Right renal pelvis (tissue), 4 donors: ENCODE measurements at regions not wholly inside any gene's neighbourhood (a gene's known extent, or its start where the extent isn't known, plus 50 kb on each side); places are given as distances from the start of the nearest gene placed in this dataset.

Experiments used
- DNase-seq, 4 donors: peaks; one replicate each; pipeline ENCODE4 v3.0.0-alpha.2; 2013; ENCODE audit warnings: low read depth in 4 of 4, low spot score in 3 of 4, missing footprints in 1 of 4

DNA sequence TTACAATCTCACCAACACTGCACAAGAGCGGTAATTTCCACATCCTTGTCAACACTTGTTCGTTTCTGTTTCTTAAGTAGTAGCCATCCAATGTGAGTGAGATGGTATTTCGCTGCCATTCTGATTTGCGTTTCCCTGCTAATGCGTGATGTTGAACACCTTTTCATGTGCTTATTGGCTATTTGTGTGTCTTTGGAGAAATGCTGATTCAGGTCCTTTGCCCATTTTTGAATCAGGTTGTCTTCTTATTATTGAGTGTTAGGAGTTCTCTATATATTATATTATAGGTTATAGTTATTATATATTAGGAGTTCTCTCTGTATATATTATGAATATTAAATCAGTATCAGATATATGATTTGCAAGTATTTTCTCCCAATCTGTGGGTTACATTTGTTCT lies 59.9 kb upstream of the IRX4 start:
- DNase-seq: no peak

GRCh38 chr5:1942158-1942557 lies 59.4 kb upstream of the IRX4 start:
- DNase-seq: no peak

DNA sequence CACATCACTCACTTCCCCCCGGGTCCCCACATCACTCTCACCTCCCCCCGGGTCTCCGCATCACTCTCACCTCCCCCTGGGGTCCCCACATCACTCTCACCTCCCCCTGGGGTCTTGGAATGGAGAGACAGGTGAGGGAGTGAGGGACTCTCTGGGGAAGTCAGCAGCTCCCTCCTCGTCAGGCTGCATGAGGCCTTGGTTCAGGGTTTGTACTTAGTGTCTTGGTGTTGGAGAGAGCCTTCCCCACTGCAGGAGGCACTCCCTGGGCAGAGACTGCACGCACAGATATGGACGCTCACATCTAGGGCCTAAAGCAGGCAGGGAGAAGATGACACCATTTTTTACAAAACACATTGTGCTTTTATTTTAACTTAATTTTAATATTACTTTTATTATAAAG lies 56.5 kb upstream of the IRX4 start:
- no peak for DNase-seq

GRCh38 chr5:1938310-1939000 lies 55.7 kb upstream of the IRX4 start:
- no peak for DNase-seq

DNA sequence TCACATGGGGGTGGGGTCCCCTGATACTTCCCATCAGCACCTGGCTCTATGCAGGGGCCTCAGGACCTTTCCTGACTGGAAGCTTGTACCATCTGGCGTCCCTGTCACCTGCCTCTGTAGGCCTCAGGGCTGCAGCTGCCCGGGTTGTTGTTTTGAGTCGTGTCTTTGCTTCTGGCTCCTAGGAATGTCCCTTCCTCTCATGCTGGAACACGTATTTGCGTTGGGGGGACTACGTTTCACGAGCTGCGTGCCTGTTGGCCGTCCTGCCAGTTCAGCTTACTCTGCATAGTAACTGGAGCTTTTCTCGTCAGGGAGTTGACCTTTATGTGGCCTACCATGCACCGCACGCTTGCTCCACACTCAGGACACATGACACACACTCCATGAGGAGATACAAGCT lies 54.9 kb upstream of the IRX4 start:
- no peak for DNase-seq

GRCh38 chr5:1936901-1937300 lies 54.2 kb upstream of the IRX4 start:
- no peak for DNase-seq

- DNase-seq: no peak
Measured at GRCh38 chr5:1936413-1936812, 53.7 kb upstream of the IRX4 start.

- DNase-seq: no peak
Measured at GRCh38 chr5:1934801-1935429, 52.2 kb upstream of the IRX4 start.

GRCh38 chr5:1934056-1934394 lies 51.3 kb upstream of the IRX4 start:
- DNase-seq: no peak

GRCh38 chr5:1933364-1934055 lies 50.8 kb upstream of the IRX4 start:
- DNase-seq: no peak
